HL-60 (cell line): ENCODE measurements at regions not wholly inside any gene's neighbourhood (a gene's known extent, or its start where the extent isn't known, plus 50 kb on each side); places are given as distances from the start of the nearest gene placed in this dataset.

Experiments used
- DNase-seq, 2 experiments: peaks; one replicate each; pipeline ENCODE4 v3.0.0-alpha.2; 2010 to 2020; ENCODE audit warnings: low read depth in 1 of 2, low spot score in 1 of 2
- H3K27ac ChIP-seq: fragments of 250-450 bp; sonication (Bioruptor Pico); replicated peaks from 2 replicates; pipeline ENCODE4 v1.5.1; 2020; ENCODE audit warnings: mild to moderate bottlenecking, moderate library complexity
- H3K27me3 ChIP-seq: fragments of 250-450 bp; sonication (Bioruptor Pico); 2 replicates; pipeline ENCODE4 v1.5.1; 2021; ENCODE audit warnings: mild to moderate bottlenecking, moderate library complexity; ENCODE audit not compliant: insufficient read depth, poor library complexity, severe bottlenecking
- H3K4me3 ChIP-seq: replicated peaks from 2 replicates; pipeline ENCODE4 v1.5.1; 2011; ENCODE audit warnings: mild to moderate bottlenecking, control low read depth, low read length; ENCODE audit not compliant: insufficient read depth
- CTCF ChIP-seq: IDR thresholded peaks from one replicate; pipeline ENCODE4 v1.5.1; 2011; ENCODE audit warnings: low read length, control low read depth, inconsistent platforms; ENCODE audit not compliant: insufficient read depth
- GABPA ChIP-seq: IDR thresholded peaks from 2 replicates; pipeline ENCODE4 v1.6.1; 2012; ENCODE audit warnings: low read depth
- POLR2AphosphoS5 ChIP-seq: IDR thresholded peaks from 2 replicates; pipeline ENCODE4 v1.6.1; 2012; ENCODE audit warnings: low read depth
- REST ChIP-seq: IDR thresholded peaks from 2 replicates; pipeline ENCODE4 v1.6.1; 2012; ENCODE audit warnings: low read depth; ENCODE audit not compliant: insufficient replicate concordance
- SPI1 ChIP-seq: IDR thresholded peaks from 2 replicates; pipeline ENCODE4 v1.6.1; 2012; ENCODE audit warnings: low read depth, mild to moderate bottlenecking, borderline replicate concordance

- Histone ChIP-seq H3K27ac (no peak overlapping the region), H3K27me3 (no peaks in the 10 kb centered on the region), H3K4me3 (no peak overlapping the region)
- TF ChIP-seq POLR2AphosphoS5 (no peak), SPI1 (no peak), REST (no peak), GABPA (no peak), CTCF (no peak)
- DNase-seq = no peak
Measured at GRCh38 chr9:115649991-115650472, 503.6 kb upstream of the PAPPA start.

- DNase-seq = no peak
- Histone ChIP-seq H3K27ac (no peak overlapping the region), H3K27me3 (no peaks in the 10 kb centered on the region), H3K4me3 (no peak overlapping the region)
- TF ChIP-seq POLR2AphosphoS5 = no peak
- TF ChIP-seq CTCF = no peak
- no peak for TF ChIP-seq REST
- no peak for TF ChIP-seq SPI1
- TF ChIP-seq GABPA = no peak
Measured at GRCh38 chr9:115650768-115651167, 502.8 kb upstream of the PAPPA start.

GRCh38 chr9:115651461-115651860, 502.1 kb upstream of the PAPPA start:
- no peaks in the 10 kb centered on the region for H3K27me3 ChIP-seq
- H3K4me3 ChIP-seq = no peak overlapping the region
- no peak overlapping the region for H3K27ac ChIP-seq
- no peak for TF ChIP-seq REST
- TF ChIP-seq GABPA = no peak
- no peak for TF ChIP-seq SPI1
- TF ChIP-seq CTCF = no peak
- TF ChIP-seq POLR2AphosphoS5 = no peak
- DNase-seq = no peak
